ENCODE measurements at regions not wholly inside any gene's neighbourhood (a gene's known extent, or its start where the extent isn't known, plus 50 kb on each side); places are given as distances from the start of the nearest gene placed in this dataset.

DNA sequence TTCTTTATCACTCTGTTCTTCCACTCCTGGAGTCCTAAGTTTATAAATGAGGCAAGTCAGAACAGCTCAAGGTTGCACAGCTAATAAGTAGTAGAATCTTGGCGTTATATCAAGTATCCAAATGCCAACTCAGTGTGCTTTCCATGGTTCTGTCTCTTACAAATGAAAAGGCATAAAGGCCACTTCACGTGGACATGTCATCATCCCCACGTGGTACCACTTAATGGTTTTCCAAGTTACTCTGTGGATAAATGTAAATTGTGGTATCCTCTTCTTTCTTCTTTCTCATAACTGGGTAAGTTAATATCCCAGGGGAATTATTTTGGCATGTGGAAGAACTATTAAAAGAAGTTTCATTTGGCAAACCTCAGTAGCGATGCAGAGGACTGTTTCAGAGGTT lies 131.5 kb upstream of the L3MBTL4 start:
- no peaks in the 10 kb centered on the region for H3K79me2 ChIP-seq (replicated peaks; ENCODE audit: insufficient read depth, low read length)
- H4K20me1 ChIP-seq (ENCODE audit: insufficient read depth) = no peaks in the 10 kb centered on the region
- H2AFZ ChIP-seq (ENCODE audit: low read depth, low read length) = no peak overlapping the region
- no peaks in the 10 kb centered on the region for H3F3A ChIP-seq (ENCODE audit: insufficient read depth, low read length, poor library complexity, severe bottlenecking)
- H3K27me3 ChIP-seq (ENCODE audit: insufficient read depth, low read depth, low read length) = no peaks in the 10 kb centered on the region
- no peaks in the 10 kb centered on the region for H3K9me2 ChIP-seq (ENCODE audit: insufficient read depth, low read length)
- no peak overlapping the region for H3K4me2 ChIP-seq (ENCODE audit: low read length)
- no peak overlapping the region for H3K27ac ChIP-seq (ENCODE audit: low read length)
- H3K4me3 ChIP-seq (ENCODE audit: low read length) = no peak overlapping the region
- no peak overlapping the region for H3K9ac ChIP-seq (ENCODE audit: low read length)
- no peaks in the 10 kb centered on the region for H3K9me3 ChIP-seq (ENCODE audit: low read length)
- no peaks in the 10 kb centered on the region for H3K36me3 ChIP-seq (ENCODE audit: insufficient read depth, low read length)
- TF ChIP-seq POLR2AphosphoS5 (IDR thresholded peaks at IDR 0.05) = no peak
- TF ChIP-seq EP300 (conservative IDR thresholded peaks at IDR 0.05; ENCODE audit: poor library complexity, severe bottlenecking) = no peak
- TF ChIP-seq, protein P1, sequence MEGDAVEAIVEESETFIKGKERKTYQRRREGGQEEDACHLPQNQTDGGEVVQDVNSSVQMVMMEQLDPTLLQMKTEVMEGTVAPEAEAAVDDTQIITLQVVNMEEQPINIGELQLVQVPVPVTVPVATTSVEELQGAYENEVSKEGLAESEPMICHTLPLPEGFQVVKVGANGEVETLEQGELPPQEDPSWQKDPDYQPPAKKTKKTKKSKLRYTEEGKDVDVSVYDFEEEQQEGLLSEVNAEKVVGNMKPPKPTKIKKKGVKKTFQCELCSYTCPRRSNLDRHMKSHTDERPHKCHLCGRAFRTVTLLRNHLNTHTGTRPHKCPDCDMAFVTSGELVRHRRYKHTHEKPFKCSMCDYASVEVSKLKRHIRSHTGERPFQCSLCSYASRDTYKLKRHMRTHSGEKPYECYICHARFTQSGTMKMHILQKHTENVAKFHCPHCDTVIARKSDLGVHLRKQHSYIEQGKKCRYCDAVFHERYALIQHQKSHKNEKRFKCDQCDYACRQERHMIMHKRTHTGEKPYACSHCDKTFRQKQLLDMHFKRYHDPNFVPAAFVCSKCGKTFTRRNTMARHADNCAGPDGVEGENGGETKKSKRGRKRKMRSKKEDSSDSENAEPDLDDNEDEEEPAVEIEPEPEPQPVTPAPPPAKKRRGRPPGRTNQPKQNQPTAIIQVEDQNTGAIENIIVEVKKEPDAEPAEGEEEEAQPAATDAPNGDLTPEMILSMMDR (IDR thresholded peaks at IDR 0.05; ENCODE audit: poor library complexity, severe bottlenecking) = no peak
- TF ChIP-seq SMC3 (conservative IDR thresholded peaks at IDR 0.05; ENCODE audit: poor library complexity) = no peak
- TF ChIP-seq MXI1 (conservative IDR thresholded peaks at IDR 0.05; ENCODE audit: poor library complexity, severe bottlenecking) = no peak
- TF ChIP-seq EZH2 (IDR thresholded peaks at IDR 0.05; ENCODE audit: borderline replicate concordance, insufficient read depth, low read length, poor library complexity, severe bottlenecking) = no peak
- TF ChIP-seq TAF1 (IDR thresholded peaks at IDR 0.05; ENCODE audit: low read depth) = no peak
- TF ChIP-seq RAD21 (conservative IDR thresholded peaks at IDR 0.05) = no peak

DNA sequence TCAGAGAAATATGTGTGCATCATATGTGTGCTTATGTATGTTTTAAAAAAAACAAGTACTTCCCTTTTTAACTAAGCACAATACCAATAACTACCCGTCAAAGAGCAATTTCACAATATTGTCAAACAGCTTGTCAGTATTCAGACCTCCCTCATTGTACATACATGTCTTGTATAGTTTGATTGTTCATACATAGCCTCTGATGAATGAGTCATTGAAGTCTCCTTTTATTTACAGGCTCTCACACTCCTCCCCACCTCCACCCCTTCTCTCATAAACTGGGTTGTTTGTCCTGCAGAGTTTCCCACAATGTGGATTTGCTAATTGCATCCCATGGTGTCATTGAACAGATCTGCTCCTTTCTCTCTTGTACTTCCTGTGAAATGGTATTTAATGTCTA lies 132.8 kb upstream of the L3MBTL4 start:
- Histone ChIP-seq H3F3A (ENCODE audit: insufficient read depth, low read length, poor library complexity, severe bottlenecking) (no peaks in the 10 kb centered on the region), H3K27ac (ENCODE audit: low read length) (no peak overlapping the region), H2AFZ (ENCODE audit: low read depth, low read length) (no peak overlapping the region), H3K79me2 (replicated peaks; ENCODE audit: insufficient read depth, low read length) (no peaks in the 10 kb centered on the region), H3K27me3 (ENCODE audit: insufficient read depth, low read depth, low read length) (no peaks in the 10 kb centered on the region), H3K9me3 (ENCODE audit: low read length) (no peaks in the 10 kb centered on the region), H4K20me1 (ENCODE audit: insufficient read depth) (no peaks in the 10 kb centered on the region), H3K9ac (ENCODE audit: low read length) (no peak overlapping the region), H3K4me3 (ENCODE audit: low read length) (no peak overlapping the region), H3K36me3 (ENCODE audit: insufficient read depth, low read length) (no peaks in the 10 kb centered on the region), H3K9me2 (ENCODE audit: insufficient read depth, low read length) (no peaks in the 10 kb centered on the region), H3K4me2 (ENCODE audit: low read length) (no peak overlapping the region)
- TF ChIP-seq TAF1 (IDR thresholded peaks at IDR 0.05; ENCODE audit: low read depth) (no peak), EZH2 (IDR thresholded peaks at IDR 0.05; ENCODE audit: borderline replicate concordance, insufficient read depth, low read length, poor library complexity, severe bottlenecking) (no peak)
- TF ChIP-seq, protein P1 (IDR thresholded peaks at IDR 0.05; ENCODE audit: poor library complexity, severe bottlenecking) = no peak

DNA sequence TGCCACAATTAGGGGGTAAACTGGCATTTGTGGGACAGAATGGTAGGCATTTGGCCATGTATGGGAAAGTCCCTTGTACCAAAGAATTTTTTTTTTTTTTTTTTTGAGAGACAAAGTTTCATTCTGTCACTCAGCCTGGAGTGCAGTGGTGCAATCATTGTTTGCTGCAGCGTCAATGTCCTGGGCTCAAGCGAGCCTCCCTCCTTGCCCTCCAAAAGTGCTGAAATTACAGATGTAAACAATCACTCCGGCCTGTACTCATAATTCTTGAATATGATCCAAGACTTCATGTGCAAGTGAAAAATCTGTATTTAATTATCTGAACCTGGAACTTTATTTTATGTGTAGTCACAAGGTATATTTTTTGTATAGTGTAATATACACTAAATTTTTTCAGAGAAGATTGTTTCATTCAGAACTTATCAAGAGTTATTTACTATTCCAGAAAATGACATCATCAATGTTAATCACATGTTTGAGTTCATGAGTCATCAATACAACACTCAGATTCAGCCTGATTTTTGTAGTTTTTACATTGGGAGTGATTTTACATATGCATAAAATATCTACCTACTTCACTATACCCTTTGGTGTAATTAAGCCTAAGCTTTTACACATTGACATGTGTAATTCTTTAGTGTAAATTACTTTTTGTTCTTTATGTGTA lies 138.7 kb upstream of the L3MBTL4 start:
- H3K4me3 ChIP-seq (ENCODE audit: low read length) = no peak overlapping the region
- H3K27ac ChIP-seq (ENCODE audit: low read length) = no peak overlapping the region

More for the DNA sequence above, 138.7 kb upstream of the L3MBTL4 start:
- Histone ChIP-seq H2AFZ (ENCODE audit: low read depth, low read length) (no peak overlapping the region), H3K79me2 (replicated peaks; ENCODE audit: insufficient read depth, low read length) (no peaks in the 10 kb centered on the region), H3K9me3 (ENCODE audit: low read length) (no peaks in the 10 kb centered on the region), H4K20me1 (ENCODE audit: insufficient read depth) (no peaks in the 10 kb centered on the region), H3K36me3 (ENCODE audit: insufficient read depth, low read length) (no peaks in the 10 kb centered on the region), H3K27me3 (ENCODE audit: insufficient read depth, low read depth, low read length) (no peaks in the 10 kb centered on the region), H3K9me2 (ENCODE audit: insufficient read depth, low read length) (no peaks in the 10 kb centered on the region), H3K9ac (ENCODE audit: low read length) (no peak overlapping the region), H3K4me2 (ENCODE audit: low read length) (no peak overlapping the region), H3F3A (ENCODE audit: insufficient read depth, low read length, poor library complexity, severe bottlenecking) (no peaks in the 10 kb centered on the region)
- TF ChIP-seq EZH2 (IDR thresholded peaks at IDR 0.05; ENCODE audit: borderline replicate concordance, insufficient read depth, low read length, poor library complexity, severe bottlenecking) (no peak), MXI1 (conservative IDR thresholded peaks at IDR 0.05; ENCODE audit: poor library complexity, severe bottlenecking) (no peak), SMC3 (conservative IDR thresholded peaks at IDR 0.05; ENCODE audit: poor library complexity) (no peak), EP300 (conservative IDR thresholded peaks at IDR 0.05; ENCODE audit: poor library complexity, severe bottlenecking) (no peak), RAD21 (conservative IDR thresholded peaks at IDR 0.05) (no peak), POLR2AphosphoS5 (IDR thresholded peaks at IDR 0.05) (no peak)
- TF ChIP-seq, protein P2, sequence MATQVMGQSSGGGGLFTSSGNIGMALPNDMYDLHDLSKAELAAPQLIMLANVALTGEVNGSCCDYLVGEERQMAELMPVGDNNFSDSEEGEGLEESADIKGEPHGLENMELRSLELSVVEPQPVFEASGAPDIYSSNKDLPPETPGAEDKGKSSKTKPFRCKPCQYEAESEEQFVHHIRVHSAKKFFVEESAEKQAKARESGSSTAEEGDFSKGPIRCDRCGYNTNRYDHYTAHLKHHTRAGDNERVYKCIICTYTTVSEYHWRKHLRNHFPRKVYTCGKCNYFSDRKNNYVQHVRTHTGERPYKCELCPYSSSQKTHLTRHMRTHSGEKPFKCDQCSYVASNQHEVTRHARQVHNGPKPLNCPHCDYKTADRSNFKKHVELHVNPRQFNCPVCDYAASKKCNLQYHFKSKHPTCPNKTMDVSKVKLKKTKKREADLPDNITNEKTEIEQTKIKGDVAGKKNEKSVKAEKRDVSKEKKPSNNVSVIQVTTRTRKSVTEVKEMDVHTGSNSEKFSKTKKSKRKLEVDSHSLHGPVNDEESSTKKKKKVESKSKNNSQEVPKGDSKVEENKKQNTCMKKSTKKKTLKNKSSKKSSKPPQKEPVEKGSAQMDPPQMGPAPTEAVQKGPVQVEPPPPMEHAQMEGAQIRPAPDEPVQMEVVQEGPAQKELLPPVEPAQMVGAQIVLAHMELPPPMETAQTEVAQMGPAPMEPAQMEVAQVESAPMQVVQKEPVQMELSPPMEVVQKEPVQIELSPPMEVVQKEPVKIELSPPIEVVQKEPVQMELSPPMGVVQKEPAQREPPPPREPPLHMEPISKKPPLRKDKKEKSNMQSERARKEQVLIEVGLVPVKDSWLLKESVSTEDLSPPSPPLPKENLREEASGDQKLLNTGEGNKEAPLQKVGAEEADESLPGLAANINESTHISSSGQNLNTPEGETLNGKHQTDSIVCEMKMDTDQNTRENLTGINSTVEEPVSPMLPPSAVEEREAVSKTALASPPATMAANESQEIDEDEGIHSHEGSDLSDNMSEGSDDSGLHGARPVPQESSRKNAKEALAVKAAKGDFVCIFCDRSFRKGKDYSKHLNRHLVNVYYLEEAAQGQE (IDR thresholded peaks at IDR 0.05; ENCODE audit: borderline replicate concordance) = no peak
- TF ChIP-seq, protein P1 (IDR thresholded peaks at IDR 0.05; ENCODE audit: poor library complexity, severe bottlenecking) = no peak

Measured in neural cell (in vitro differentiated cells).